ENCODE measurements at regions not wholly inside any gene's neighbourhood (a gene's known extent, or its start where the extent isn't known, plus 50 kb on each side); places are given as distances from the start of the nearest gene placed in this dataset.

- ChIA-PET CTCF (no interaction called here), POLR2A (no interaction called here)
- Mint-ChIP-seq H3K9me3 (ENCODE audit: insufficient read depth) (peaks cover 9% of the 10 kb centered on the region), H3K36me3 (ENCODE audit: low read depth) (peaks cover 17% of the 10 kb centered on the region), H3K27ac (no peak overlapping the region), H3K4me1 (ENCODE audit: low read depth) (peaks cover 37% of the 10 kb centered on the region), H3K27me3 (ENCODE audit: low read depth) (no peaks in the 10 kb centered on the region), H3K4me3 (no peak overlapping the region)
- DNase-seq (no peak), ATAC-seq (no peak)
Measured at GRCh38 chr12:89882792-89883191, 174.2 kb upstream of the ATP2B1 start.

GRCh38 chr12:89882050-89882449 is 173.4 kb upstream of the ATP2B1 start:
- Mint-ChIP-seq H3K36me3 (ENCODE audit: low read depth) (peaks cover 17% of the 10 kb centered on the region), H3K4me1 (ENCODE audit: low read depth) (peaks cover 37% of the 10 kb centered on the region), H3K4me3 (no peak overlapping the region), H3K27me3 (ENCODE audit: low read depth) (no peaks in the 10 kb centered on the region), H3K9me3 (ENCODE audit: insufficient read depth) (peaks cover 9% of the 10 kb centered on the region), H3K27ac (peak overlapping the region; percentile 87)
- peak; percentile 34 for DNase-seq
- ChIA-PET POLR2A (interaction anchor here (2.6 kb wide), 1 partner anchor 173 kb away, joined by 9 read pairs; the partner anchor contains the start of gene ATP2B1), CTCF (interaction anchor here (0.7 to 1.5 kb wide), 4 partner anchors 18 to 412 kb away, joined by 3 to 4 read pairs (median 3); partner anchors contain the start of gene ATP2B1)
- no peak for ATAC-seq

GRCh38 chr12:89880690-89881350 is 172.2 kb upstream of the ATP2B1 start:
- CTCF ChIA-PET: interaction anchor here (0.6 to 1.5 kb wide), 4 partner anchors 9 to 828 kb away, joined by 3 read pairs; no protein-coding TSS in a partner anchor
- H3K4me3 Mint-ChIP-seq: peak overlapping the region; percentile 54
- peak; percentile 79 for DNase-seq
- no peaks in the 10 kb centered on the region for H3K27me3 Mint-ChIP-seq (ENCODE audit: low read depth)
- H3K9me3 Mint-ChIP-seq (ENCODE audit: insufficient read depth): peaks cover 9% of the 10 kb centered on the region
- H3K27ac Mint-ChIP-seq: peak overlapping the region; percentile 87
- H3K36me3 Mint-ChIP-seq (ENCODE audit: low read depth): peaks cover 17% of the 10 kb centered on the region
- peak; percentile 97 for ATAC-seq
- H3K4me1 Mint-ChIP-seq (ENCODE audit: low read depth): peaks cover 37% of the 10 kb centered on the region
- POLR2A ChIA-PET: interaction anchor here (1.0 to 2.6 kb wide), 3 partner anchors 18 to 529 kb away, joined by 4 to 9 read pairs (median 5); partner anchors contain the start of genes ATP2B1 and DUSP6

GRCh38 chr12:89879766-89880165 is 171.1 kb upstream of the ATP2B1 start:
- ChIA-PET CTCF (no interaction called here), POLR2A (interaction anchor here (0.6 to 2.6 kb wide), 3 partner anchors 17 to 178 kb away, joined by 3 to 9 read pairs (median 5); partner anchors contain the start of gene ATP2B1)
- Mint-ChIP-seq H3K27me3 (ENCODE audit: low read depth) (no peaks in the 10 kb centered on the region), H3K27ac (no peak overlapping the region), H3K4me1 (ENCODE audit: low read depth) (peaks cover 37% of the 10 kb centered on the region), H3K36me3 (ENCODE audit: low read depth) (peaks cover 17% of the 10 kb centered on the region), H3K4me3 (no peak overlapping the region), H3K9me3 (ENCODE audit: insufficient read depth) (peaks cover 9% of the 10 kb centered on the region)
- no peak for DNase-seq
- ATAC-seq: no peak

GRCh38 chr12:89878950-89879349 is 170.3 kb upstream of the ATP2B1 start:
- ChIA-PET CTCF (no interaction called here), POLR2A (interaction anchor here (0.6 kb wide), 1 partner anchor 177 kb away, joined by 3 read pairs; no protein-coding TSS in a partner anchor)
- ATAC-seq (no peak), DNase-seq (no peak)
- Mint-ChIP-seq H3K27me3 (ENCODE audit: low read depth) (no peaks in the 10 kb centered on the region), H3K4me3 (no peak overlapping the region), H3K9me3 (ENCODE audit: insufficient read depth) (peaks cover 9% of the 10 kb centered on the region), H3K4me1 (ENCODE audit: low read depth) (peaks cover 37% of the 10 kb centered on the region), H3K27ac (no peak overlapping the region), H3K36me3 (ENCODE audit: low read depth) (peaks cover 17% of the 10 kb centered on the region)

GRCh38 chr12:89878327-89878726 is 169.7 kb upstream of the ATP2B1 start:
- no peak for ATAC-seq
- Mint-ChIP-seq H3K9me3 (ENCODE audit: insufficient read depth) (peaks cover 9% of the 10 kb centered on the region), H3K4me3 (no peak overlapping the region), H3K36me3 (ENCODE audit: low read depth) (peaks cover 17% of the 10 kb centered on the region), H3K27ac (no peak overlapping the region), H3K4me1 (ENCODE audit: low read depth) (peaks cover 37% of the 10 kb centered on the region), H3K27me3 (ENCODE audit: low read depth) (no peaks in the 10 kb centered on the region)
- no peak for DNase-seq
- POLR2A ChIA-PET: no interaction called here
- CTCF ChIA-PET: no interaction called here

GRCh38 chr12:89877671-89878070 is 169.0 kb upstream of the ATP2B1 start:
- H3K36me3 Mint-ChIP-seq (ENCODE audit: low read depth): peaks cover 17% of the 10 kb centered on the region
- H3K4me1 Mint-ChIP-seq (ENCODE audit: low read depth): peaks cover 37% of the 10 kb centered on the region
- ATAC-seq (no peak), DNase-seq (no peak)
- CTCF ChIA-PET: no interaction called here
- peaks cover 9% of the 10 kb centered on the region for H3K9me3 Mint-ChIP-seq (ENCODE audit: insufficient read depth)
- POLR2A ChIA-PET: no interaction called here
- no peak overlapping the region for H3K4me3 Mint-ChIP-seq
- no peak overlapping the region for H3K27ac Mint-ChIP-seq
- H3K27me3 Mint-ChIP-seq (ENCODE audit: low read depth): no peaks in the 10 kb centered on the region

GRCh38 chr12:89877136-89877535 is 168.5 kb upstream of the ATP2B1 start:
- peaks cover 34% of the 10 kb centered on the region for H3K4me1 Mint-ChIP-seq (ENCODE audit: low read depth)
- peaks cover 15% of the 10 kb centered on the region for H3K36me3 Mint-ChIP-seq (ENCODE audit: low read depth)
- peaks cover 9% of the 10 kb centered on the region for H3K9me3 Mint-ChIP-seq (ENCODE audit: insufficient read depth)
- ChIA-PET POLR2A (no interaction called here), CTCF (no interaction called here)
- no peak overlapping the region for H3K4me3 Mint-ChIP-seq
- ATAC-seq (no peak), DNase-seq (no peak)
- H3K27ac Mint-ChIP-seq: no peak overlapping the region
- H3K27me3 Mint-ChIP-seq (ENCODE audit: low read depth): no peaks in the 10 kb centered on the region

- Mint-ChIP-seq H3K4me1 (ENCODE audit: low read depth) (peaks cover 21% of the 10 kb centered on the region), H3K27ac (no peak overlapping the region), H3K4me3 (no peak overlapping the region), H3K27me3 (ENCODE audit: low read depth) (no peaks in the 10 kb centered on the region), H3K36me3 (ENCODE audit: low read depth) (peaks cover 8% of the 10 kb centered on the region), H3K9me3 (ENCODE audit: insufficient read depth) (peaks cover 9% of the 10 kb centered on the region)
- ATAC-seq (no peak), DNase-seq (no peak)
- POLR2A ChIA-PET: interaction anchor here (1.0 kb wide), 1 partner anchor 167 kb away, joined by 4 read pairs; the partner anchor contains the start of gene ATP2B1
- CTCF ChIA-PET: no interaction called here
Measured at GRCh38 chr12:89875809-89876208, 167.2 kb upstream of the ATP2B1 start.

GRCh38 chr12:89875225-89875624 is 166.6 kb upstream of the ATP2B1 start:
- Mint-ChIP-seq H3K4me1 (ENCODE audit: low read depth) (peaks cover 16% of the 10 kb centered on the region), H3K4me3 (no peak overlapping the region), H3K27ac (no peak overlapping the region), H3K27me3 (ENCODE audit: low read depth) (no peaks in the 10 kb centered on the region), H3K9me3 (ENCODE audit: insufficient read depth) (peaks cover 10% of the 10 kb centered on the region), H3K36me3 (ENCODE audit: low read depth) (peaks cover 5% of the 10 kb centered on the region)
- CTCF ChIA-PET: no interaction called here
- DNase-seq (no peak), ATAC-seq (no peak)
- POLR2A ChIA-PET: no interaction called here

- peaks cover 13% of the 10 kb centered on the region for H3K9me3 Mint-ChIP-seq (ENCODE audit: insufficient read depth)
- H3K27ac Mint-ChIP-seq: no peak overlapping the region
- peaks cover 5% of the 10 kb centered on the region for H3K36me3 Mint-ChIP-seq (ENCODE audit: low read depth)
- peaks cover 9% of the 10 kb centered on the region for H3K4me1 Mint-ChIP-seq (ENCODE audit: low read depth)
- ChIA-PET CTCF (no interaction called here), POLR2A (no interaction called here)
- ATAC-seq (no peak), DNase-seq (no peak)
- no peaks in the 10 kb centered on the region for H3K27me3 Mint-ChIP-seq (ENCODE audit: low read depth)
- no peak overlapping the region for H3K4me3 Mint-ChIP-seq
Measured at GRCh38 chr12:89874146-89874545, 165.5 kb upstream of the ATP2B1 start.

GRCh38 chr12:89873745-89874144 is 165.1 kb upstream of the ATP2B1 start:
- no peak overlapping the region for H3K27ac Mint-ChIP-seq
- ATAC-seq (no peak), DNase-seq (no peak)
- peaks cover 5% of the 10 kb centered on the region for H3K36me3 Mint-ChIP-seq (ENCODE audit: low read depth)
- peaks cover 13% of the 10 kb centered on the region for H3K9me3 Mint-ChIP-seq (ENCODE audit: insufficient read depth)
- no peak overlapping the region for H3K4me3 Mint-ChIP-seq
- ChIA-PET POLR2A (interaction anchor here (0.5 kb wide), 1 partner anchor 80 kb away, joined by 3 read pairs; no protein-coding TSS in a partner anchor), CTCF (no interaction called here)
- peaks cover 5% of the 10 kb centered on the region for H3K4me1 Mint-ChIP-seq (ENCODE audit: low read depth)
- H3K27me3 Mint-ChIP-seq (ENCODE audit: low read depth): no peaks in the 10 kb centered on the region
